ENCODE measurements at regions not wholly inside any gene's neighbourhood (a gene's known extent, or its start where the extent isn't known, plus 50 kb on each side); places are given as distances from the start of the nearest gene placed in this dataset.
"Not testable (repeated sequence)": the region's sequence is repeated elsewhere in the genome, so short reads cannot be mapped to it uniquely, and the experiment has no call there.

DNA sequence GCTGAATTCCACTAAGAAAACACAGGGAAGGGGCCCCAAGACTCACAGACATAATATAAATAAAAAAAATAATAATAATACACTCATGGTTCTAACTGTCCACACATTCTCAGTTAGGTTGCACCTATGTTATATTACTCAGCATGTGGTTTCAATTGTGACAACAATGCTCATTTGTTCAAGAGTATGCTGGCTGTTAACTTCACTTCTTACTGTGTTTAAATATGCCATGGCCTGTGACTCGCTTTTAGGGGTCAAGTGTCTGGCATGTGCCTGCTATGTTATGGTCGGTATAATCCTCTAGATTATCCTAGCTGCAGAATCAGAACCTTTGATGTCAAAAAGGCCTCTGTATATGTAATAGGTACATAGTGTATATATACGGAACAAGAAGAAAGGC, 324.8 kb upstream of the INTU start:
- DNase-seq: no peak

GRCh38 chr4:127309369-127310102, 323.2 kb upstream of the INTU start:
- no peak for DNase-seq

- no peak for DNase-seq
Measured at GRCh38 chr4:127311371-127311770, 321.4 kb upstream of the INTU start.

- DNase-seq: no peak
Measured at GRCh38 chr4:127311924-127312323, 320.8 kb upstream of the INTU start.

DNA sequence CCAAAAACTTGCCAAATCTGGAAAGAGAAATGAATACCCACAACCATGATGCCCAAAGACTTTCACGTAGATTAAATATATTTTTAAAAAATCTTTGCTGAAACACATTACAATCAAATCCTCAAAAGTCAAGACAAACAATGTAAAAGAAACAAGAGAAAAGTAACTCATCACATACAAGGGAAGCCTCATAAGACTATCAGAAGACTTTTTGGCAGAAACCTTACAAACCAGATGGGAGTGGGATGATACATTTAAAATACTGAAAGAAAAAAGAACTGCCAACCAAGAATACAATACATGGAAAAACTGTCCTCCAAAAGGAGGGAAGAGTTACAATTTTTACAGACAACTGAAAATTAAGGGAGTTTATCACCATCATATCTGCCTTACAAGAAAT, 319.0 kb upstream of the INTU start:
- DNase-seq: no peak

GRCh38 chr4:127327491-127327890, 305.3 kb upstream of the INTU start:
- no peak for DNase-seq

- DNase-seq: no peak
Measured at GRCh38 chr4:127335073-127335620, 297.6 kb upstream of the INTU start.

GRCh38 chr4:127335732-127336131, 297.0 kb upstream of the INTU start:
- no peak for DNase-seq

GRCh38 chr4:127343123-127343522, 289.6 kb upstream of the INTU start:
- DNase-seq: not testable (repeated sequence)

GRCh38 chr4:127344071-127344470, 288.7 kb upstream of the INTU start:
- DNase-seq: no peak

GRCh38 chr4:127347936-127348335, 284.8 kb upstream of the INTU start:
- no peak for DNase-seq

DNA sequence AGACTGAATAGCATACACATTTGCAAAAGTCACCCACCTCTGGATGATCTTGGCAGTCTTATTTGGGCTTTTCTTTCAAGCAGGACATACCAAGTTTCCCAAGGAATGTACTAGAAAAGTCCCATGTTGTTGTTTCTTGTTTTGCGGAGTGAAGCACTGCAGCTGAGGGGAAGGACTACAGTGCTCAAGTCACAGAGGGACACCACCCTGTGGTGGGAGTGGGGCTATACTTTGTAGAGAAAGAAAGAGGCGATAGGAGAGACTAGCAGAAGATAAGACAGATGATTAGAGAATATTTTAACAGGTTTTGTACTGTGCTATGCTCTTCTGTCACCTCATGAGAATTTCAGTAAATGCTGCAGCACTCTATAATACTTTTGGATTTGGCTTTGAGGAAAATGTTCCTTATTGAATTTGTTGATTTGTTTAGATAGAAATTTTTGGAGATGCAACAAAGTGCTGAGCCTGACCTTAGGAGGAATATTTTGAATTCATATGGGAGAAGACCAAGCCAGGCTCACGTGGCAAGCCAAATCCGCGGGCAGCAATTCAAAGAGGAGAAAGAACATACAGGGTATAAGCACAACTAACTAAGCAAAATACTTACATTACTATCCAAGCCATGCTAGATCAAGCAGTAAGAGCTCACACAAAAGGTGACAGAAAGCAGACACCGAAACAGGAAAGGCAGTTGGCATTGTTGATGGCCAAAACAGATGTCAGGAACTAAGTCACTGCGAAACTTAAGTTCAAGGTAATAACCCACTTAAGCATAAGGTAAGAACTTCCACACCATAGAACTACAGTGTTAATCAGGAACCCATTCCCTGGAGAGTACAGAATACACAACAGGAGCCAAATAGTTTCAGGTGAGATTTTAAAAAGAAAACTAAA, 280.3 kb upstream of the INTU start:
- no peak for DNase-seq

DNA sequence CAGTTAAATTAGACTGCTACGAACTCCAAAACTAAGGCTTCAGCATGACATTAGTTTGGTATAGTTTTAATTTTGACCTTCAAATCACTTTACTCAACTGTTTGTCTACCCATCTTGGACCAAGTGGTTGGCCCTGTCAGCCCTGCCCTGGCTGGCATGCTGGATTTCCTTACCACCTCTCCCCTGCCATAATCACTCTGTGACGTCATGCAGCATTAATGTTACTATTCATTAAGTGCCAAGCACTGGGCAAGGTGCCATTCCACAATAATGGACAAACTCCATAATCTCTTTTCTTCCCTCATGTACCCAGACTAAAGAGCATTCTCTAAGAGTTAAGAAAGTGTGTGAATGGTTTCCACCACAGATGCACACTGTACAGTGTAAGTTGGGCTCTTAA, 277.0 kb upstream of the INTU start:
- DNase-seq: no peak

GRCh38 chr4:127357765-127358164, 275.0 kb upstream of the INTU start:
- DNase-seq: no peak

GRCh38 chr4:127362686-127363085, 270.1 kb upstream of the INTU start:
- DNase-seq: no peak

DNA sequence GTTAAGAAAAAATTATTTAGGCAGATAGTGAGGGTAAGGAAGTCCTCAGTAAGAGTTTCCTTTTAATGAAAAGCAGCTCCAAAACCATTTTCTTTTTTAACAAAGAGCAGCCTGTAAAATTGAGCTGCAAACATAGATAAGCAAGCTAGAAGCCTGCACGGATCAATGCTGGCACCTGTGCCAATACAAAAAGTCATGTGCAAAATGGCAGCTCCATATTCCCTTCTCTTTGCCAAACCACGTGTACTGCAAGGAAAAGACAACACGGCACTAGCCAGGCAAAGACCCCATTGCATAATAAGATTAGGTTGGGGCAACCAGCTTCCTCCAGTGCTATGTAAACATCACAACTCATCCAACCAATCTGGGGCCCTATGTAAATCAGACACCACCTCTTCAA, 268.4 kb upstream of the INTU start:
- no peak for DNase-seq

GRCh38 chr4:127364911-127365310, 267.8 kb upstream of the INTU start:
- no peak for DNase-seq

DNA sequence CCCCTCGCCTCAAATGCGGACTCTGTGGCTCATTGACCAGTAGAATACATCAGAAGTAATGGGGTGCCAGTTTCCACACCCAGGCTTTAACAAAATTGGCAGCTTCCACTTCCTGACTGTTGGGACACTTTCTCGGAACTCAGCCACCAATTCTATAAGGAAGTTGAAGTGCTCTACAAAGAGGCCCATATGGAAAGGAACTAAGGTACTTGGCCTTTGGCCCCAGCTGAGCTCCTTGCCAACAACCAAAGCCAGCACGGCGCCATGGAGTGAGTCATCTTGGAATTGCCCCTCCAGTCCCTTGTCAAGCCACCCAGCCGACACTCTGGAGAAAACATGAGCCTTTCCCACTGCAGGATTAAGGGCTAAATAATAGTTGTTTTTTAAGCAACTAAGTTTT, 262.2 kb upstream of the INTU start:
- no peak for DNase-seq

GRCh38 chr4:127379499-127379898, 253.3 kb upstream of the INTU start:
- no peak for DNase-seq

- DNase-seq: not testable (repeated sequence)
Measured at GRCh38 chr4:127379948-127380347, 252.8 kb upstream of the INTU start.

- no peak for DNase-seq
Measured at GRCh38 chr4:127383666-127384065, 249.1 kb upstream of the INTU start.

DNA sequence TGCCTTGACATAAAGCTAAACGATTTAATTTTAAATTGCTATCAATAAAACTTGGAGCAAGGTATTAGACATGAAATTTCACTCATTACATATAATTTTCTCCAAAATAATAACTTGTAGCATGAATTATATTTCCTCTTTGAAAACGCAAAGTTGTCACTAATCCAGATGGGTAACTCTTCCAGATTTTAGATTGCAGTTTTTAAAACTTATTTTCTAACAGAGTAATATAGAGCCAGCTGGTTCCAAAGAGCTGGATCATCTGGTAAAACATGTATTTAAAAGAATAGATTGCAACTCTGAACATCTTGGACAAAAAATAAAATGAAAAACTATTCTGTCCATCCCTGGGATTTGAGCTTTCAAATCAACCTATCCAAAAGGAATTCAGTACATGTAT, 238.2 kb upstream of the INTU start:
- no peak for DNase-seq

GRCh38 chr4:127400276-127400675, 232.5 kb upstream of the INTU start:
- no peak for DNase-seq
